Pancreas (tissue), 10 donors: ENCODE measurements at regions not wholly inside any gene's neighbourhood (a gene's known extent, or its start where the extent isn't known, plus 50 kb on each side); places are given as distances from the start of the nearest gene placed in this dataset.
A peak's percentile ranks its signal among the peaks of the same experiment; 100 is the strongest.

Experiments used
- ATAC-seq, 4 donors: fragments of 200-7000 bp; cut with Tn5 transposase; one replicate each; pipeline versions ENCODE4 v1.8.0 to v1.9.1; 2020; ENCODE audit warnings: mild to moderate bottlenecking in 4 of 4, moderate library complexity in 4 of 4
- DNase-seq, 6 donors: peaks; one replicate each; pipeline ENCODE4 v3.0.0-alpha.2; 2020
- FAIRE-seq: peaks from 2 replicates; lab custom pipeline; 2012; peaks lifted over from hg19 to GRCh38; lab: Jason Lieb, UNC
- H3K27ac ChIP-seq, 4 donors: fragments of 200-600 bp; sonication (generic); 1 replicate in 3 of 4; 2 replicates in 1 of 4; pipeline versions ENCODE4 v1.5.0 to v1.8.0; 2020
- H3K27me3 ChIP-seq, 4 donors: fragments of 200-600 bp; one replicate each; pipeline ENCODE4 v1.8.0; 2021
- H3K36me3 ChIP-seq, 3 donors: fragments of 200-600 bp; sonication (generic) in 1 of 3; one replicate each; pipeline versions ENCODE4 v1.5.0 to v1.8.0; 2020 to 2021
- H3K4me1 ChIP-seq, 3 donors: fragments of 200-600 bp; one replicate each; pipeline ENCODE4 v1.8.0; 2021
- H3K4me3 ChIP-seq, 4 donors: fragments of 200-600 bp; sonication (generic) in 2 of 4; one replicate each; pipeline versions ENCODE4 v1.5.0 to v1.8.0; 2020 to 2021
- H3K9me3 ChIP-seq, 4 donors: fragments of 200-600 bp; one replicate each; pipeline ENCODE4 v1.8.0; 2021
- WGBS, 2 donors: extraction: QIAGEN DNeasy Blood & Tissue Kit; methylation state at CpG; one replicate each; pipeline ENCODE4 v1.1.7; 2013; 5-methylcytosine and 5-hydroxymethylcytosine counted together
- intact Hi-C, 3 donors: fragments of 100-400 bp; cut with DNase I; formaldehyde crosslinking; loops; one replicate each; pipeline versions ENCODE4 v1.11.1 to v1.14.2; 2022
- TF ChIP-seq, protein P1 (sequence below), 4 donors: fragments of 200-600 bp; sonication (generic) in 3 of 4; IDR thresholded peaks; one replicate each; pipeline versions ENCODE4 v1.5.0 to v1.8.0; 2021; ENCODE audit warnings: antibody characterized with exemption in 4 of 4
- donor health status: healthy with polysubstance abuse.
- donor health status: DM: no; HTN: no; CAD: no; lungs with moderate emphysema.
- donor health status: DM: no; HTN: no; CAD: no.
- donor health status: control.
- donor health status: control.
- donor health status: Bipolar disorder and iron deficiency.
- donor health status: DM: yes; HTN: yes; CAD: no.
- donor health status: DM: no; HTN: no; CAD: no.
- donor health status: DM: no; HTN: no; CAD: no.
- donor health status: DM: yes; HTN: yes; CAD: no.

- Histone ChIP-seq H3K4me3 (peak overlapping the region in 1 of 4 donors; percentile 32), H3K27ac (peak overlapping the region; percentile 78 to 97 (median 86)), H3K9me3 (no peaks in the 10 kb centered on the region), H3K36me3 (peaks cover 0 to 7% (median 0%) of the 10 kb centered on the region in 3 donors), H3K4me1 (peaks cover 70 to 91% (median 83%) of the 10 kb centered on the region in 3 donors), H3K27me3 (no peaks in the 10 kb centered on the region)
- FAIRE-seq: no peak
- TF ChIP-seq, protein P1, sequence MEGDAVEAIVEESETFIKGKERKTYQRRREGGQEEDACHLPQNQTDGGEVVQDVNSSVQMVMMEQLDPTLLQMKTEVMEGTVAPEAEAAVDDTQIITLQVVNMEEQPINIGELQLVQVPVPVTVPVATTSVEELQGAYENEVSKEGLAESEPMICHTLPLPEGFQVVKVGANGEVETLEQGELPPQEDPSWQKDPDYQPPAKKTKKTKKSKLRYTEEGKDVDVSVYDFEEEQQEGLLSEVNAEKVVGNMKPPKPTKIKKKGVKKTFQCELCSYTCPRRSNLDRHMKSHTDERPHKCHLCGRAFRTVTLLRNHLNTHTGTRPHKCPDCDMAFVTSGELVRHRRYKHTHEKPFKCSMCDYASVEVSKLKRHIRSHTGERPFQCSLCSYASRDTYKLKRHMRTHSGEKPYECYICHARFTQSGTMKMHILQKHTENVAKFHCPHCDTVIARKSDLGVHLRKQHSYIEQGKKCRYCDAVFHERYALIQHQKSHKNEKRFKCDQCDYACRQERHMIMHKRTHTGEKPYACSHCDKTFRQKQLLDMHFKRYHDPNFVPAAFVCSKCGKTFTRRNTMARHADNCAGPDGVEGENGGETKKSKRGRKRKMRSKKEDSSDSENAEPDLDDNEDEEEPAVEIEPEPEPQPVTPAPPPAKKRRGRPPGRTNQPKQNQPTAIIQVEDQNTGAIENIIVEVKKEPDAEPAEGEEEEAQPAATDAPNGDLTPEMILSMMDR (IDR thresholded peaks at IDR 0.05): no peak
- peak in 2 of 6 donors; percentile 42 to 55 for DNase-seq
- intact Hi-C loops: no loop called here
- 62 to 85% methylated on average over 14 of the region's 14 CpGs for WGBS, 2 donors
- no peak for ATAC-seq
Measured at GRCh38 chr22:46084376-46084775, 66.0 kb upstream of the PPARA start.

- Histone ChIP-seq H3K36me3 (peaks cover 0 to 7% (median 0%) of the 10 kb centered on the region in 3 donors), H3K4me3 (peak overlapping the region in 1 of 4 donors; percentile 32), H3K9me3 (no peaks in the 10 kb centered on the region), H3K27me3 (no peaks in the 10 kb centered on the region), H3K4me1 (peaks cover 71 to 91% (median 86%) of the 10 kb centered on the region in 3 donors), H3K27ac (peak overlapping the region; percentile 78 to 97 (median 86))
- 35 to 40% methylated on average over 35 of the region's 35 CpGs for WGBS, 2 donors
- peak; percentile 85 to 95 (median 89) for DNase-seq
- peak; percentile 35 to 62 (median 46) for ATAC-seq
- TF ChIP-seq, protein P1 (IDR thresholded peaks at IDR 0.05): no peak
- intact Hi-C loops: no loop called here
- no peak for FAIRE-seq
Measured at GRCh38 chr22:46084943-46085827, 65.1 kb upstream of the PPARA start.

DNA sequence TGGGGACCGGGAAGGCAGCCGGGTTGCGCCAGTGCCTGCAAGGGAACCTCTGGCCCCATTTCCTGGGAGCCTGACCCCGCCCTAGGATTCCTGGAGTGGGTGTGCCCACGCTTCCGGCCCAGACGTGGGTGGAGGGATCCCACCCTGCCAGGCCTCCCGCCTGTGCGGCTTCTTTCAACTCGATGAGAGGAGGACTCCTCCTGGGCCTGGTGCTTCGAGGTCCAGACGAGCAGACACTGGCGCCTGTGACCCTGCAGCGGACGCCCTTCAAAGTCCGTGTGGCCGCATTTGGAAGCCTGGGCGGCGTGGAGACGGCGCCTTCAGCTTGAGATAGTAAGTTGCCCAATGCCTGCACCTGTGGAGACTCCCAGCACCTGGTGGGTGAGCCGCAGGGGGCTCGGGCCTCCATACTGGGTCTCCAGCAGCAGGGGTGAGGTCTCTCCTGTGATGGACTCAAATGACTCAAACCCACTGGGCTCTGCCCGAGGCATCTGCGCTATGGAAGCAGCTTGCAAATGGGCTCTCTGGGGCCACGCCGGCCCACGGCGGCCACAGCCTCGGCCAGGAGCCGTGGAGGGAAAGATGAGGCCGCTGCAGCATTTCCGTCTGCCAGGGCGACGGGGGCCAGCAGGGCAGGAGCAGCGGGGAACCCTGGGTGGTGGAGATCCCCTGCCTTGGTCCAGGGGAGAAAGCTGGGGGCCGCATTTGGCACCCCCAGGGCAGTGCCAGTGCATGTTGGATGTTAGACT lies 64.3 kb upstream of the PPARA start:
- TF ChIP-seq, protein P1 (IDR thresholded peaks at IDR 0.05): no peak
- peak overlapping the region; percentile 78 to 97 (median 86) for H3K27ac ChIP-seq
- no peaks in the 10 kb centered on the region for H3K9me3 ChIP-seq
- ATAC-seq: peak; percentile 4 to 14 (median 4)
- peak overlapping the region in 2 of 4 donors; percentile 1 to 32 for H3K4me3 ChIP-seq
- peaks cover 0 to 10% (median 6%) of the 10 kb centered on the region in 3 donors for H3K36me3 ChIP-seq
- FAIRE-seq: no peak
- DNase-seq: peak; percentile 65 to 86 (median 73)
- 42 to 44% methylated on average over 37 of the region's 37 CpGs for WGBS, 2 donors
- intact Hi-C loops: no loop called here
- peaks cover 76 to 98% (median 93%) of the 10 kb centered on the region in 3 donors for H3K4me1 ChIP-seq
- H3K27me3 ChIP-seq: no peaks in the 10 kb centered on the region

GRCh38 chr22:46086577-46087335 lies 63.6 kb upstream of the PPARA start:
- Histone ChIP-seq H3K27me3 (no peaks in the 10 kb centered on the region), H3K27ac (peak overlapping the region; percentile 78 to 97 (median 86)), H3K36me3 (peaks cover 0 to 17% (median 13%) of the 10 kb centered on the region in 3 donors), H3K9me3 (no peaks in the 10 kb centered on the region), H3K4me3 (peak overlapping the region in 1 of 4 donors; percentile 32), H3K4me1 (peaks cover 76 to 91% (median 91%) of the 10 kb centered on the region in 3 donors)
- TF ChIP-seq, protein P1 (IDR thresholded peaks at IDR 0.05): no peak
- ATAC-seq (no peak), DNase-seq (peak in 5 of 6 donors; percentile 34 to 76 (median 64)), FAIRE-seq (no peak)
- 42 to 43% methylated on average over 18 of the region's 18 CpGs for WGBS, 2 donors
- intact Hi-C loops: no loop called here
